ENCODE measurements at regions not wholly inside any gene's neighbourhood (a gene's known extent, or its start where the extent isn't known, plus 50 kb on each side); places are given as distances from the start of the nearest gene placed in this dataset.

DNA sequence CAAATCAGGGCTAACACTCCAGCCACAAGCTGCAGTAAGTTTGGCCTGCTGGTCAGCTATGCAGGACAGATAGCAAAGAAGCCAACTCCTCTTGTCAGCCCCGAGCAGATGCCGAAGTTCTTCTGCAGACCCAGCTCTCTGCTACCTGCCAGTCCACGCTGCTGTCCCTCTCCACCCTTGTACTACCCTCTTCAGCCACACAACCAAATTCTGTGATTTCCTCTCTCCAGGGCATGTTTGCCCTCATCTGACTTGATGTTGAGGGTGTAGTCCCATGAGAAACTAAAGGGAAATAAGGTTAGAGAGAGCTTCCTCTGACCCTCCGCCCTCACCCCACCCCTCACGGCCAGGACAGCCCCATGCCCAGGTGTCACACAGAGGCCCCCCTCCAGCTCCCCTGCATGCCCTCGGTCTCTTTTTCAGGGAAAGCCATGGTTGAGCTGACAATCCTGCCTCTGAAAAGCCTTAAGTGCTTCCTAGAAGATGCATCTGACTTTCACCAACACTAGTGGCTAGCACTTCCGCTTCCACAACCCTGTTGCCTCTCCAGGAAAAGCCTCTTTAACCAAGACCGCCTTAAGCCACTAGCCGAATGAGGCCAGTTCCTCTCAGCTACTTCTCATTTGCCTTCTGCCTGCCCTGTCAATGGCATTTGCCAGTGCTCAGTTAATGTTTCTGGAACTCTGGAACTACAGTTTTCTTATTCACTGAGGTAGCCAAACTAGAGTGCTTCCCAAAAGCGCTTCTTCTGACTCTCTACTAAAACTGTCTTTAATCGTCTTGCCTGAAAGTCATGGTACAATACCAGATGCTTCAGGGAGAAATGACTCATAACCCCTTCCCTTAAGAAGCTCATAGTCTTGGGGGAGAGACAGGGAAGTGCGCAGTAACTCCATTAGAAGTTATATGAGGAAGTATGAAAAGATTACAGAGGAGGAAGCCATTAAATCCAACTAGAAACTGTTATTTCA, 300.4 kb upstream of the STT3B start:
- no peaks in the 10 kb centered on the region for H3K4me1 ChIP-seq
- H3K27me3 ChIP-seq, result no peaks in the 10 kb centered on the region
- TF ChIP-seq, protein P1, sequence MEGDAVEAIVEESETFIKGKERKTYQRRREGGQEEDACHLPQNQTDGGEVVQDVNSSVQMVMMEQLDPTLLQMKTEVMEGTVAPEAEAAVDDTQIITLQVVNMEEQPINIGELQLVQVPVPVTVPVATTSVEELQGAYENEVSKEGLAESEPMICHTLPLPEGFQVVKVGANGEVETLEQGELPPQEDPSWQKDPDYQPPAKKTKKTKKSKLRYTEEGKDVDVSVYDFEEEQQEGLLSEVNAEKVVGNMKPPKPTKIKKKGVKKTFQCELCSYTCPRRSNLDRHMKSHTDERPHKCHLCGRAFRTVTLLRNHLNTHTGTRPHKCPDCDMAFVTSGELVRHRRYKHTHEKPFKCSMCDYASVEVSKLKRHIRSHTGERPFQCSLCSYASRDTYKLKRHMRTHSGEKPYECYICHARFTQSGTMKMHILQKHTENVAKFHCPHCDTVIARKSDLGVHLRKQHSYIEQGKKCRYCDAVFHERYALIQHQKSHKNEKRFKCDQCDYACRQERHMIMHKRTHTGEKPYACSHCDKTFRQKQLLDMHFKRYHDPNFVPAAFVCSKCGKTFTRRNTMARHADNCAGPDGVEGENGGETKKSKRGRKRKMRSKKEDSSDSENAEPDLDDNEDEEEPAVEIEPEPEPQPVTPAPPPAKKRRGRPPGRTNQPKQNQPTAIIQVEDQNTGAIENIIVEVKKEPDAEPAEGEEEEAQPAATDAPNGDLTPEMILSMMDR (IDR thresholded peaks at IDR 0.05), result no peak
- TF ChIP-seq POLR2A (IDR thresholded peaks at IDR 0.05), result no peak
- H3K36me3 ChIP-seq, result no peaks in the 10 kb centered on the region
- peak in 2 of 3 donors; percentile 50 to 52 for DNase-seq
- peak overlapping the region in 2 of 4 donors; percentile 10 to 15 for H3K27ac ChIP-seq
- H3K4me3 ChIP-seq, result no peak overlapping the region
- H3K9me3 ChIP-seq, result no peaks in the 10 kb centered on the region

DNA sequence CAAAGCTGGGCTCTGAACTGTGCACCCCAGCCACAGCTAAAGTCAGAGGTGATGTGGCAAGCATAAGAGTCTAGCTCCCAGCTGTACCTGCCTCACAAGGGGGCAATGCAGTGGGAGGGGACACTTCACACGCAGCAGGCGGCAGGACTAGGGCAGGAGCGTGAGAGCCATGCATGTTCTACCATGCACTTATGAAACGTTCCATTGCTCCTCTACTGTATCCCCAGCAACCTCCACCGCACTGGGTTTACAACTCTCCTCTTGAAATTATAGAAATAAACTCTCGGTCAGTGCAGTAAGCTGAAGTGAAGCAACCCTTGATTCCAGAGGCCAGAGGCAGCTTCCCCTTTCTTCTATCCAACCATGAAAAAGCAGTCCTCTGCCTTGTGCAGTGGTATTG, 298.6 kb upstream of the STT3B start:
- no peaks in the 10 kb centered on the region for H3K36me3 ChIP-seq
- no peak for DNase-seq
- H3K27ac ChIP-seq, result no peak overlapping the region
- H3K9me3 ChIP-seq, result no peaks in the 10 kb centered on the region
- TF ChIP-seq POLR2A (IDR thresholded peaks at IDR 0.05), result no peak
- TF ChIP-seq, protein P1 (IDR thresholded peaks at IDR 0.05), result no peak
- H3K4me1 ChIP-seq, result no peaks in the 10 kb centered on the region
- no peak overlapping the region for H3K4me3 ChIP-seq
- no peaks in the 10 kb centered on the region for H3K27me3 ChIP-seq

DNA sequence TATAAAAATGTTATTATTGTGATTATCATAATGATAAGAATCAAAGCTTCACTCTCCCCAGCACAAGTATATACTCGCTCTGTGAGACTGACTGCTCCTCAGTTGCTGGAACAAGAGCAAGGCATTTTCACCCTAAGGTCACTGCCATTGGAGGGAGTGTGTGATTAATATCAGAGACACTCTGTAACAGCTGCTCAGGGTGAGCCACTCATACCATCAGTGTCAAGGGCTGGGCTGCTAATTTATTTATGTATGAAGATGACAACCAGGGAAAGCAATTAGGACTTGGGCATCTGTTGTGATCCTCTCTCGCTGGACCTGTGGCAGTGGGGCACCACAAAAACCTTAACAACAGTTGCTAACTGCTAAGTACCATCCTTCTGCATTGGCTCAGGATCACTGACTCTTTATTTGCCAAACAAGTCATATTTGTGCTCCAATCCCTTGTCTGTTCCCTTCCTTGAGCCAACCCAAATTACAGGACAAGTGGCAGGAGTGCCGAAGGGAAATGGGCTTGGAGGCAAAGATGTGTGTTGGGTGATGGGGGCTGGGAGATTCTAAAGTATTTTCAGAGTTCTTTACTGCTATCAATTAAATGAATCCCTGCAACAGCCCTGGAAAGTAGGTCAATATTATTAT, 297.5 kb upstream of the STT3B start:
- no peaks in the 10 kb centered on the region for H3K36me3 ChIP-seq
- no peak overlapping the region for H3K27ac ChIP-seq
- TF ChIP-seq, protein P1 (IDR thresholded peaks at IDR 0.05), result no peak
- TF ChIP-seq POLR2A (IDR thresholded peaks at IDR 0.05), result no peak
- H3K27me3 ChIP-seq, result no peaks in the 10 kb centered on the region
- DNase-seq, result no peak
- H3K4me1 ChIP-seq, result no peaks in the 10 kb centered on the region
- no peak overlapping the region for H3K4me3 ChIP-seq
- no peaks in the 10 kb centered on the region for H3K9me3 ChIP-seq

DNA sequence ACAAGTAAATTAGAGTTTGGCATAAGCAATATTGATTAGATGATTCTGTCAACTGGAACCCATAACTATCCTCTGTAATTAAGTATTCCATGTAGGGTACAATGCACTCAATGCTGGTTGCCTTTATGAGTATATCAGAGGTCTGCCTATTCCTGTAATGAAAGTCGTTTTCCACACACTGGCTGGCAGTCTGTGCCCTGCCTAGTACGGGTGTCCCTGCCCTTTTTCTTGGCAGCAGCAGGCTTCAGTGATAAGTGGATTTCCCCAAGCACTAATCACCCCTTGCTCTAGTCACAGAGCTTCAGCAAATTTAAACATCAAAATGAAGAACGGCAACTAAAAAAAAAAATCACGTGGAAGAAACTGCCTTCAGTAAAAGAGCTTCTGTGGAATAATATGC, 294.8 kb upstream of the STT3B start:
- H3K4me1 ChIP-seq, result no peaks in the 10 kb centered on the region

DNA sequence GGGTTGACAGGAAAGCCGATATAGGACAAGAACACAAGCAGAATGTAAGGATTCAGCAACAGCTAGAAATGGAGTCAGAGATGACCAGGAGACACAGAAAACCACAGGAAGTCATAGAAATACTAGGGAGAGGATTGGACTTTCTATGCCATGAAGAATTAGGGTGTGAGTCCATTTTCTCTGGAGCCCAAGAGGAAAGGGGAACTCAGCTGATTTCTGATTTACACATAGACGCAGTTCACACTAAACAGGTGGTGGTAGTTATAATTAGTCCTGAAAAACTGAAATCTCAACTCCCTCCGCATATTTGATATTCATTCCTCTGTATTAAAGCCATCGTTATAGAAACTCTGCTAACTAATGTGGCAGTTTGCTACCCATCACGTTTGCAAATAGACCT, 292.7 kb upstream of the STT3B start:
- no peaks in the 10 kb centered on the region for H3K36me3 ChIP-seq
- no peak for DNase-seq
- no peaks in the 10 kb centered on the region for H3K4me1 ChIP-seq
- no peak overlapping the region for H3K4me3 ChIP-seq
- no peak overlapping the region for H3K27ac ChIP-seq
- no peaks in the 10 kb centered on the region for H3K27me3 ChIP-seq
- H3K9me3 ChIP-seq, result no peaks in the 10 kb centered on the region
- no peak for TF ChIP-seq POLR2A (IDR thresholded peaks at IDR 0.05)
- TF ChIP-seq, protein P1 (IDR thresholded peaks at IDR 0.05), result no peak

More for the DNA sequence above, 294.8 kb upstream of the STT3B start:
- H3K27ac ChIP-seq, result no peak overlapping the region
- no peaks in the 10 kb centered on the region for H3K9me3 ChIP-seq
- TF ChIP-seq, protein P1 (IDR thresholded peaks at IDR 0.05), result no peak
- TF ChIP-seq POLR2A (IDR thresholded peaks at IDR 0.05), result no peak
- H3K36me3 ChIP-seq, result no peaks in the 10 kb centered on the region
- no peak for DNase-seq
- H3K27me3 ChIP-seq, result no peaks in the 10 kb centered on the region
- H3K4me3 ChIP-seq, result no peak overlapping the region

All from Peyer's patch (tissue), 4 donors.